ENCODE measurements at regions not wholly inside any gene's neighbourhood (a gene's known extent, or its start where the extent isn't known, plus 50 kb on each side); places are given as distances from the start of the nearest gene placed in this dataset.

- ChIA-PET POLR2A (no interaction called here), RAD21 (ENCODE audit: unreplicated experiment) (no interaction called here)
- no peak overlapping the region for H3K4me3 ChIP-seq
These were observed 275.0 kb downstream of the NR2F1-AS1 start for GRCh38 chr5:93305984-93306383.

DNA sequence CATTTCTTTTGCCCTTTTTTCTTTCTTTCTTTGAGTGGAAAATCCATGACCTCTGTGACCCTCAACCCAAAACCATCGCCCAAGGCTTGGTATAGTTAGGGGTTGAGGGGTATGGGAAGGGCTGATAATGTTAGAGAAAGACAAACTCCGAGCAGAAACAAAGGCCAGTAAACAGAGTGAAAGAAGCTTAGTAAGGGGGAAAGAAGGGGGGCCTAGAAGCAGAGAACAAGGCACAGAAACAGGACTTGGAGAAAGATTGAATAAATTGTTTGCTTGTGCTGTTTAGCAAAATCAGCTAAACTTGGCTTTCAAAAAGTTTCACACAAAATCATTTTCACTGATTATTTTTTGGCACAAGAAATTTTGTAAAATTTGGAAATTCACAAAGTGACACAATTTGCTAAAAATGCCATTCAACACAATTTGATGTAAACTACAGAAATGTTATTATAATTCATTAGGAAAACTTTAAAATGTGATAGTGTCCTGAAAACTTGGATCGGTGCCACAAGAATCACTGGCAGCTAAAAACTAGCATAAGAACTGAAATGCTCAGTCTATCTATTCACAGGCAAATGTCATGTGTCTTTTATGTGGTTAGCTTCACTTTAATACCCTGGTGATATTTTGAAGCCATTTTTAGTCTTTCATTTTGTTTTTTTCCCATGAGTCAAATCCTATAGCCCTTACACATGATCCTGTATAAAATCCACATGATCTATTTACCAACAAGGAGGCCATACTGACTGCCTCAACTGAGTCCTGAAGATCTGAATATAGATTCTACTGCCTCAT lies 276.4 kb downstream of the NR2F1-AS1 start:
- ChIA-PET SMC1A (ENCODE audit: uncharacterized antibody, unreplicated experiment) (no interaction called here), CTCF (no interaction called here), POLR2A (no interaction called here), RAD21 (ENCODE audit: unreplicated experiment) (no interaction called here)
- Histone ChIP-seq H3K9ac (ENCODE audit: control insufficient read depth, insufficient read depth, low read length) (no peak overlapping the region), H3K9me3 (replicated peaks; ENCODE audit: control insufficient read depth, insufficient read depth, low read length) (no peaks in the 10 kb centered on the region), H3K4me1 (ENCODE audit: control insufficient read depth, insufficient read depth, low read length) (no peaks in the 10 kb centered on the region), H3K27ac (ENCODE audit: control insufficient read depth, insufficient read depth) (no peak overlapping the region), H3K27me3 (replicated peaks in 1 of 2; ENCODE audit: control insufficient read depth in 2 of 2, insufficient read depth in 2 of 2, low read length in 1 of 2) (no peaks in the 10 kb centered on the region), H3K36me3 (ENCODE audit: control insufficient read depth in 2 of 2, insufficient read depth in 2 of 2, low read length in 1 of 2) (no peaks in the 10 kb centered on the region), H2AFZ (ENCODE audit: control insufficient read depth, low read depth, low read length) (no peak overlapping the region), H3K4me2 (ENCODE audit: control insufficient read depth, insufficient read depth) (no peak overlapping the region), H3K79me2 (ENCODE audit: control insufficient read depth, insufficient read depth, low read length) (no peaks in the 10 kb centered on the region), H3K4me3 (no peak overlapping the region), H4K20me1 (ENCODE audit: control insufficient read depth, insufficient read depth) (no peaks in the 10 kb centered on the region)
- BruUV-seq (replicated peaks): no TSS peak
- ATAC-seq: no peak
- FAIRE-seq: no peak
- intact Hi-C loops (cut with micrococcal nuclease; ENCODE audit: unreplicated experiment): no loop called here
- WGBS (ENCODE audit: insufficient coverage, insufficient replicate concordance, low lambda C conversion rate, missing lambda C conversion rate): 22% methylated on average over 3 of the region's 3 CpGs
- in situ Hi-C loops (cut with MboI): no loop called here
- DNase-seq (ENCODE audit: low read depth, low spot score): no peak
- no peak for TF ChIP-seq MEF2A (IDR thresholded peaks at IDR 0.05; ENCODE audit: insufficient read depth, low read depth, low read length)
- TF ChIP-seq POU2F2 (IDR thresholded peaks at IDR 0.05; ENCODE audit: borderline replicate concordance, low read depth, low read length): no peak
- no peak for TF ChIP-seq HDAC2 (IDR thresholded peaks at IDR 0.05)
- TF ChIP-seq, protein P1, sequence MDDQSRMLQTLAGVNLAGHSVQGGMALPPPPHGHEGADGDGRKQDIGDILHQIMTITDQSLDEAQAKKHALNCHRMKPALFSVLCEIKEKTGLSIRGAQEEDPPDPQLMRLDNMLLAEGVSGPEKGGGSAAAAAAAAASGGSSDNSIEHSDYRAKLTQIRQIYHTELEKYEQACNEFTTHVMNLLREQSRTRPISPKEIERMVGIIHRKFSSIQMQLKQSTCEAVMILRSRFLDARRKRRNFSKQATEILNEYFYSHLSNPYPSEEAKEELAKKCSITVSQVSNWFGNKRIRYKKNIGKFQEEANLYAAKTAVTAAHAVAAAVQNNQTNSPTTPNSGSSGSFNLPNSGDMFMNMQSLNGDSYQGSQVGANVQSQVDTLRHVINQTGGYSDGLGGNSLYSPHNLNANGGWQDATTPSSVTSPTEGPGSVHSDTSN (IDR thresholded peaks at IDR 0.05; ENCODE audit: insufficient replicate concordance, low read depth, low read length): no peak
- TF ChIP-seq CEBPZ (IDR thresholded peaks at IDR 0.05; ENCODE audit: low read depth, low read length): no peak

More at GRCh38 chr5:93305984-93306383, 275.0 kb downstream of the NR2F1-AS1 start:
- H3K4me1 ChIP-seq (ENCODE audit: control insufficient read depth, insufficient read depth, low read length): no peaks in the 10 kb centered on the region
- 43% methylated on average over 4 of the region's 4 CpGs for WGBS (ENCODE audit: insufficient coverage, insufficient replicate concordance, low lambda C conversion rate, missing lambda C conversion rate)
- no peaks in the 10 kb centered on the region for H4K20me1 ChIP-seq (ENCODE audit: control insufficient read depth, insufficient read depth)
- H3K27me3 ChIP-seq (replicated peaks in 1 of 2; ENCODE audit: control insufficient read depth in 2 of 2, insufficient read depth in 2 of 2, low read length in 1 of 2): no peaks in the 10 kb centered on the region
- no peak for FAIRE-seq
- TF ChIP-seq SIX5 (IDR thresholded peaks at IDR 0.05; ENCODE audit: low read depth, low read length, severe bottlenecking): peak; percentile 49
- no peak for TF ChIP-seq CBFB (IDR thresholded peaks at IDR 0.05; ENCODE audit: low read depth)
- no peak for TF ChIP-seq USF2 (IDR thresholded peaks at IDR 0.05; ENCODE audit: borderline replicate concordance, low read depth, low read length)
- H3K9ac ChIP-seq (ENCODE audit: control insufficient read depth, insufficient read depth, low read length): no peak overlapping the region
- intact Hi-C loops (cut with micrococcal nuclease; ENCODE audit: unreplicated experiment): no loop called here
- no peaks in the 10 kb centered on the region for H3K79me2 ChIP-seq (ENCODE audit: control insufficient read depth, insufficient read depth, low read length)
- no peak overlapping the region for H3K4me2 ChIP-seq (ENCODE audit: control insufficient read depth, insufficient read depth)
- in situ Hi-C loops (cut with MboI): no loop called here
- no peak for ATAC-seq
- SMC1A ChIA-PET (ENCODE audit: uncharacterized antibody, unreplicated experiment): no interaction called here
- DNase-seq (ENCODE audit: low read depth, low spot score): no peak
- no peaks in the 10 kb centered on the region for H3K9me3 ChIP-seq (replicated peaks; ENCODE audit: control insufficient read depth, insufficient read depth, low read length)
- CTCF ChIA-PET: no interaction called here
- H2AFZ ChIP-seq (ENCODE audit: control insufficient read depth, low read depth, low read length): no peak overlapping the region
- H3K36me3 ChIP-seq (ENCODE audit: control insufficient read depth in 2 of 2, insufficient read depth in 2 of 2, low read length in 1 of 2): no peaks in the 10 kb centered on the region
- BruUV-seq (replicated peaks): no TSS peak
- no peak overlapping the region for H3K27ac ChIP-seq (ENCODE audit: control insufficient read depth, insufficient read depth)

All from GM12878 (cell line).